B cell (primary cell): ENCODE measurements at regions not wholly inside any gene's neighbourhood (a gene's known extent, or its start where the extent isn't known, plus 50 kb on each side); places are given as distances from the start of the nearest gene placed in this dataset.

Experiments
- CTCF ChIP-seq: fragments of 200-600 bp; IDR thresholded peaks from one replicate; pipeline ENCODE4 v1.8.0; 2022; ENCODE audit warnings: antibody characterized with exemption, mild to moderate bottlenecking
- EZH2 ChIP-seq: IDR thresholded peaks from 2 replicates; pipeline ENCODE4 v1.6.1; 2012; ENCODE audit warnings: borderline replicate concordance, low read depth, mild to moderate bottlenecking, moderate library complexity, low read length; ENCODE audit not compliant: insufficient read depth, poor library complexity, severe bottlenecking

GRCh38 chr10:55062349-55062748 is 261.3 kb upstream of the PCDH15 start:
- TF ChIP-seq EZH2 (no peak), CTCF (no peak)
